ENCODE measurements at regions not wholly inside any gene's neighbourhood (a gene's known extent, or its start where the extent isn't known, plus 50 kb on each side); places are given as distances from the start of the nearest gene placed in this dataset.

DNA sequence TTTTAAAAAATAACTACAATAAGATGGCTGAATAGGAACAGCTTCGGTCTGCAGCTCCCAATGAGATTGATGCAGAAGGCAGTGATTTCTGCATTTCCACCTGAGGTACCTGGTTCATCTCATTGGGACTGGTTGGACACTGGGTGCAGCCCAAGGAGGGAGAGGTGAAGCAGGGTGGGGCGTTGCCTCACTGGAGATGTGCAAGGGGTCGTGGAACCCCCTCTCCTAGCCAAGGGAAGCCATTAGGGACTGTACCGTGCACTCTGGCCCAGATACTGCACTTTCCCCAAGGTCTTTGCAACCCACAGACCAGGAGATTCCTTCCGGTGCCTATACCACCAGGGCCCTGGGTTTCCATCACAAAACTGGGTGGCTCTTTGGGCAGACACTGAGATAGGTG, 640.1 kb downstream of the IQCM start:
- Histone ChIP-seq H2AFZ (no peak overlapping the region), H3K27ac (no peak overlapping the region), H3K4me1 (ENCODE audit: insufficient read depth) (no peaks in the 10 kb centered on the region), H3K9ac (no peak overlapping the region), H3K9me3 (ENCODE audit: low read depth) (no peaks in the 10 kb centered on the region), H3K4me2 (ENCODE audit: unreplicated experiment) (no peak overlapping the region), H4K20me1 (ENCODE audit: insufficient read depth) (no peaks in the 10 kb centered on the region), H3K79me2 (ENCODE audit: insufficient read depth) (no peaks in the 10 kb centered on the region), H3K9me2 (ENCODE audit: insufficient read depth) (no peaks in the 10 kb centered on the region), H3K4me3 (no peak overlapping the region), H3F3A (ENCODE audit: insufficient read depth) (no peaks in the 10 kb centered on the region), H3K36me3 (ENCODE audit: low read depth) (no peaks in the 10 kb centered on the region), H3K27me3 (replicated peaks; ENCODE audit: insufficient read depth) (no peaks in the 10 kb centered on the region)
- in situ Hi-C loops (cut with MboI), result no loop called here
- DNase-seq, result no peak
- 42 to 51% methylated on average over 5 of the region's 5 CpGs for WGBS, 2 experiments (ENCODE audit: low coverage in 1 of 2, low lambda C conversion rate in 2 of 2, missing lambda C conversion rate in 2 of 2)
- no peak for TF ChIP-seq EZH2phosphoT487 (IDR thresholded peaks at IDR 0.05; ENCODE audit: insufficient read depth, low read depth)
- no peak for TF ChIP-seq EZH2 (IDR thresholded peaks at IDR 0.05; ENCODE audit: insufficient read depth, poor library complexity, severe bottlenecking)

DNA sequence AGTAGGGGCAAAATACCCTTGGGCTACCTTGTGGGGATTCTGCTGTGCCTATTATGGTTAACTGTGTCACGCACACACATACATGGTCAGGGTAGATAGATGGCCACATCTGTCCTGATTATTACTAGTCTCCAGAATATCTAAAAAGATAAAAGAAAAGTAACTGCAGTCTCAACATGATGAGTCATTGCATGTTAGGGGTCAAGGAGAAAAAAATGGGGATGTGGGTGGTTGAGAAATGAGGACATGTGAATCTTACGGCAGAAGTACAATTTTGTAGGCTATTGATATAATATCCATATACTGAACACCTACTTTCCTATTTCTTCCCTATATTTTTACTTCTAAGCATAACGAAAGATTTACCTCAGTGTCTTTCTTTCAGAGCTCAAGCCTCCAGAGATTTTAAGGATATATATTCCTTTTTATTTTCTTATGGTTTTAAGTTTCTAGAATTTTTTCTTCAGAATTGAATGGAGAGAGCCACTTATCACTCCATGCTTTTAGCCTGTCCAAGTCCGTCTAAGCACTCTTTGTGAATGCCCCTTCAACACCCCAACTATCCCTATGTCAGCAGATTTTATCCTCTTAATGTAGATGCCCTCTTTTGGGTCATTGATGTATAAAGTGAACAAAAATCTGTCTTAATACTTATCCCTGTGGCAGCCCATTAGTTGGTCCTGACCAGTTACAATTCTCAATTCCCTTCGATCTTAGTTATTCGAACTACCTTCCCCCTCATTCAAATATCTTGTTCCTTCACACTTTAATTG, 642.2 kb downstream of the IQCM start:
- H3K79me2 ChIP-seq (ENCODE audit: insufficient read depth), result no peaks in the 10 kb centered on the region
- H3K4me2 ChIP-seq (ENCODE audit: unreplicated experiment), result no peak overlapping the region
- H3K27ac ChIP-seq, result no peak overlapping the region
- H3K27me3 ChIP-seq (replicated peaks; ENCODE audit: insufficient read depth), result no peaks in the 10 kb centered on the region
- no peak for DNase-seq
- no peaks in the 10 kb centered on the region; the same call in 1 of the 2 replicates for H3K9me2 ChIP-seq (ENCODE audit: insufficient read depth)
- no peaks in the 10 kb centered on the region for H3K4me1 ChIP-seq (ENCODE audit: insufficient read depth)
- TF ChIP-seq EZH2phosphoT487 (IDR thresholded peaks at IDR 0.05; ENCODE audit: insufficient read depth, low read depth) (no peak), EZH2 (IDR thresholded peaks at IDR 0.05; ENCODE audit: insufficient read depth, poor library complexity, severe bottlenecking) (no peak)
- no peak overlapping the region for H3K4me3 ChIP-seq
- H2AFZ ChIP-seq, result no peak overlapping the region
- no peaks in the 10 kb centered on the region for H3F3A ChIP-seq (ENCODE audit: insufficient read depth)
- in situ Hi-C loops (cut with MboI), result no loop called here
- no peaks in the 10 kb centered on the region for H4K20me1 ChIP-seq (ENCODE audit: insufficient read depth)
- no peaks in the 10 kb centered on the region for H3K36me3 ChIP-seq (ENCODE audit: low read depth)
- no peaks in the 10 kb centered on the region for H3K9me3 ChIP-seq (ENCODE audit: low read depth)
- 80 to 83% methylated on average over 6 of the region's 6 CpGs for WGBS, 2 experiments (ENCODE audit: low coverage in 1 of 2, low lambda C conversion rate in 2 of 2, missing lambda C conversion rate in 2 of 2)
- H3K9ac ChIP-seq, result no peak overlapping the region

DNA sequence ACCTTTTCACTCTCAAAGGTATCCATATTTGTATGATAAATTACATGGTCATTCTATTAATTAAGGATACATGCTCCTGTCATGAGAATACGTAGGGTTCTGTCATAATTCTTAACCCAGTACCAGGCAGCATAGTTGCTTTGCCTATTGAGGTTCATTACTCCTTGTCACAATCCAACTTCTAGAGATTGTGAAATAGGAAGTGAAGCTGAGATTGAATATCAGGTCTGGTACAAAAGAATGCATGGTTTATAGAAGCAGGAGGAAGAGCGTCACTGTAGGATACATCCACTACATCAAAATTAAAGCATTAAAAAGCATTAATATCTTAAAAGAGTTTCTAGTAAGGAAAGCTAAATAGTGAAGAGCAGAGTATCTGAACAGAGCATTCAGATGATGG, 647.0 kb downstream of the IQCM start:
- no peak overlapping the region for H3K9ac ChIP-seq

DNA sequence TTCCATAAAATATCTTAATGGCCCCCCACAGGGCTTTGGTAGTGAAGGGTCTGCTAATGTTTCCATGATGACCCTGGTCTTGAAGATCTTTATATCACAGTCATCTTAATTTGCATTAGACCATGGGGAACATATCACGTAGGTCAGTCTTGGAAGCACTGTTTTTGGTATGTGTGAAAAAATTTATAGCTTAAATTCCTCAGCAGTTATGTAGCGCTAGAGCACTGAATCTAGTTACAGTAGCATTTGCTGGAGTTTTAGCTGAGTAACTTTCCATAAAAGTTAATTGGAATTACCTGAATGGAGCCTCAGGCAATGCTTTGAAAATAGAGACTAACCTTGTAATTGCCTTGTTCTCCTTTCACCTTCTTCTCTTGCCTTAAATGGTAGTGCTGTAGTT, 648.8 kb downstream of the IQCM start:
- DNase-seq, result peak; percentile 31
- 21 to 39% methylated on average over 2 of the region's 2 CpGs for WGBS, 2 experiments (ENCODE audit: low coverage in 1 of 2, low lambda C conversion rate in 2 of 2, missing lambda C conversion rate in 2 of 2)

More for the DNA sequence above, 647.0 kb downstream of the IQCM start:
- H3F3A ChIP-seq (ENCODE audit: insufficient read depth), result peaks cover 26% of the 10 kb centered on the region
- no peak overlapping the region for H2AFZ ChIP-seq
- WGBS, 2 experiments (ENCODE audit: low coverage in 1 of 2, low lambda C conversion rate in 2 of 2, missing lambda C conversion rate in 2 of 2), result 72 to 79% methylated on average over 2 of the region's 2 CpGs
- DNase-seq, result no peak
- H3K4me1 ChIP-seq (ENCODE audit: insufficient read depth), result peaks cover 38% of the 10 kb centered on the region
- H4K20me1 ChIP-seq (ENCODE audit: insufficient read depth), result no peaks in the 10 kb centered on the region
- H3K4me3 ChIP-seq, result no peak overlapping the region
- in situ Hi-C loops (cut with MboI), result no loop called here
- H3K27ac ChIP-seq, result no peak overlapping the region
- H3K36me3 ChIP-seq (ENCODE audit: low read depth), result no peaks in the 10 kb centered on the region
- TF ChIP-seq EZH2 (IDR thresholded peaks at IDR 0.05; ENCODE audit: insufficient read depth, poor library complexity, severe bottlenecking), result no peak
- TF ChIP-seq EZH2phosphoT487 (IDR thresholded peaks at IDR 0.05; ENCODE audit: insufficient read depth, low read depth), result no peak
- H3K27me3 ChIP-seq (replicated peaks; ENCODE audit: insufficient read depth), result no peaks in the 10 kb centered on the region
- H3K9me3 ChIP-seq (ENCODE audit: low read depth), result no peaks in the 10 kb centered on the region
- no peak overlapping the region for H3K4me2 ChIP-seq (ENCODE audit: unreplicated experiment)
- no peaks in the 10 kb centered on the region for H3K79me2 ChIP-seq (ENCODE audit: insufficient read depth)
- H3K9me2 ChIP-seq (ENCODE audit: insufficient read depth), result no peaks in the 10 kb centered on the region; the same call in 1 of the 2 replicates

More for the DNA sequence above, 648.8 kb downstream of the IQCM start:
- no peak overlapping the region for H3K4me3 ChIP-seq
- H3F3A ChIP-seq (ENCODE audit: insufficient read depth), result peaks cover 42% of the 10 kb centered on the region
- no peaks in the 10 kb centered on the region for H3K27me3 ChIP-seq (replicated peaks; ENCODE audit: insufficient read depth)
- H3K79me2 ChIP-seq (ENCODE audit: insufficient read depth), result no peaks in the 10 kb centered on the region
- H2AFZ ChIP-seq, result peak overlapping the region; percentile 51
- peaks cover 53% of the 10 kb centered on the region for H3K4me1 ChIP-seq (ENCODE audit: insufficient read depth)
- H3K27ac ChIP-seq, result peak overlapping the region; percentile 4
- in situ Hi-C loops (cut with MboI), result no loop called here
- H4K20me1 ChIP-seq (ENCODE audit: insufficient read depth), result no peaks in the 10 kb centered on the region
- TF ChIP-seq EZH2phosphoT487 (IDR thresholded peaks at IDR 0.05; ENCODE audit: insufficient read depth, low read depth) (no peak), EZH2 (IDR thresholded peaks at IDR 0.05; ENCODE audit: insufficient read depth, poor library complexity, severe bottlenecking) (no peak)
- H3K9me2 ChIP-seq (ENCODE audit: insufficient read depth), result no peaks in the 10 kb centered on the region; the same call in 1 of the 2 replicates
- H3K9me3 ChIP-seq (ENCODE audit: low read depth), result no peaks in the 10 kb centered on the region
- H3K36me3 ChIP-seq (ENCODE audit: low read depth), result no peaks in the 10 kb centered on the region
- no peak overlapping the region for H3K9ac ChIP-seq
- peak overlapping the region; percentile 53 for H3K4me2 ChIP-seq (ENCODE audit: unreplicated experiment)
